ENCODE measurements at regions not wholly inside any gene's neighbourhood (a gene's known extent, or its start where the extent isn't known, plus 50 kb on each side); places are given as distances from the start of the nearest gene placed in this dataset.
"Not testable (repeated sequence)": the region's sequence is repeated elsewhere in the genome, so short reads cannot be mapped to it uniquely, and the experiment has no call there.

GRCh38 chr1:199220031-199220430, 581.2 kb downstream of the PTPRC start:
- DNase-seq = no peak

GRCh38 chr1:199221371-199222150, 582.7 kb downstream of the PTPRC start:
- DNase-seq = no peak

- DNase-seq = no peak
Measured at GRCh38 chr1:199223936-199224335, 585.1 kb downstream of the PTPRC start.

GRCh38 chr1:199226163-199226562, 587.3 kb downstream of the PTPRC start:
- no peak for DNase-seq

GRCh38 chr1:199242147-199242546, 603.3 kb downstream of the PTPRC start:
- no peak for DNase-seq

GRCh38 chr1:199242601-199243000, 603.8 kb downstream of the PTPRC start:
- no peak for DNase-seq

- DNase-seq = no peak
Measured at GRCh38 chr1:199243423-199244061, 604.7 kb downstream of the PTPRC start.

- no peak for DNase-seq
Measured at GRCh38 chr1:199245946-199246345, 607.1 kb downstream of the PTPRC start.

- DNase-seq = no peak
Measured at GRCh38 chr1:199246716-199247115, 607.9 kb downstream of the PTPRC start.

GRCh38 chr1:199247891-199248290, 609.1 kb downstream of the PTPRC start:
- no peak for DNase-seq

- DNase-seq = not testable (repeated sequence)
Measured at GRCh38 chr1:199254040-199254439, 615.2 kb downstream of the PTPRC start.

- no peak for DNase-seq
Measured at GRCh38 chr1:199261328-199261727, 622.5 kb downstream of the PTPRC start.

GRCh38 chr1:199264283-199264682, 625.4 kb downstream of the PTPRC start:
- DNase-seq = no peak

GRCh38 chr1:199264911-199265310, 626.1 kb downstream of the PTPRC start:
- no peak for DNase-seq

GRCh38 chr1:199265319-199265718, 626.5 kb downstream of the PTPRC start:
- no peak for DNase-seq

- no peak for DNase-seq
Measured at GRCh38 chr1:199269241-199269640, 630.4 kb downstream of the PTPRC start.

GRCh38 chr1:199272139-199272544, 633.3 kb downstream of the PTPRC start:
- DNase-seq = no peak

- no peak for DNase-seq
Measured at GRCh38 chr1:199272628-199273086, 633.8 kb downstream of the PTPRC start.

- DNase-seq = no peak
Measured at GRCh38 chr1:199273837-199274379, 635.1 kb downstream of the PTPRC start.

GRCh38 chr1:199279067-199279466, 640.2 kb downstream of the PTPRC start:
- DNase-seq = no peak

- no peak for DNase-seq
Measured at GRCh38 chr1:199279872-199280645, 641.2 kb downstream of the PTPRC start.

- no peak for DNase-seq
Measured at GRCh38 chr1:199282751-199283305, 644.0 kb downstream of the PTPRC start.
